ENCODE measurements at regions not wholly inside any gene's neighbourhood (a gene's known extent, or its start where the extent isn't known, plus 50 kb on each side); places are given as distances from the start of the nearest gene placed in this dataset.

GRCh38 chr11:72520815-72521214 lies 86.5 kb upstream of the CLPB start:
- TF ChIP-seq CTCF (IDR thresholded peaks at IDR 0.05 in 4 of 5, conservative IDR thresholded peaks at IDR 0.05 in 1 of 5): no peak
- TF ChIP-seq POLR2A (IDR thresholded peaks at IDR 0.05): no peak
